ENCODE measurements at regions not wholly inside any gene's neighbourhood (a gene's known extent, or its start where the extent isn't known, plus 50 kb on each side); places are given as distances from the start of the nearest gene placed in this dataset.

DNA sequence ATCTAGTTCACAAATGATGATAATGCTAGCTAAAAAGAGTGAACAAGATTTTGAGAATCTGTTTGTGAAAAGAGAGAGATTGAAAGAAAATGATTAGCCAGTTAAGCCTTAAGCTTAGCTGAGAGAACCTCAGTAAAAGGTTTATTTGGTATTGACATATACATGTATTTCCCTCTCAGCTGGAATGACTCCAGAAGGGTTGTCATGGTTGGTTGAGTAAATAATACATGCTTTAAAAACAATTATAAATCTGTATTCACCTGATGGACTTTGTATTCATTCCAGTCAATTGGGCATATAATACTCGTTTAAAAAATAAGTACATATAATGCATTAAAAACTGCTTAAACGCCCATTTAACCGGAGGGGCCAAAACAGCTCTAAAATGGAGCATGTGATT is 181.4 kb downstream of the GRB14 start:
- intact Hi-C loops (cut with DNase I; ENCODE audit: low total_unique reads) = no loop called here
- WGBS, 2 donors = 89 to 91% methylated on average over 3 of the region's 3 CpGs
- DNase-seq (ENCODE audit: low spot score in 2 of 2) = no peak
- TF ChIP-seq, protein P1, sequence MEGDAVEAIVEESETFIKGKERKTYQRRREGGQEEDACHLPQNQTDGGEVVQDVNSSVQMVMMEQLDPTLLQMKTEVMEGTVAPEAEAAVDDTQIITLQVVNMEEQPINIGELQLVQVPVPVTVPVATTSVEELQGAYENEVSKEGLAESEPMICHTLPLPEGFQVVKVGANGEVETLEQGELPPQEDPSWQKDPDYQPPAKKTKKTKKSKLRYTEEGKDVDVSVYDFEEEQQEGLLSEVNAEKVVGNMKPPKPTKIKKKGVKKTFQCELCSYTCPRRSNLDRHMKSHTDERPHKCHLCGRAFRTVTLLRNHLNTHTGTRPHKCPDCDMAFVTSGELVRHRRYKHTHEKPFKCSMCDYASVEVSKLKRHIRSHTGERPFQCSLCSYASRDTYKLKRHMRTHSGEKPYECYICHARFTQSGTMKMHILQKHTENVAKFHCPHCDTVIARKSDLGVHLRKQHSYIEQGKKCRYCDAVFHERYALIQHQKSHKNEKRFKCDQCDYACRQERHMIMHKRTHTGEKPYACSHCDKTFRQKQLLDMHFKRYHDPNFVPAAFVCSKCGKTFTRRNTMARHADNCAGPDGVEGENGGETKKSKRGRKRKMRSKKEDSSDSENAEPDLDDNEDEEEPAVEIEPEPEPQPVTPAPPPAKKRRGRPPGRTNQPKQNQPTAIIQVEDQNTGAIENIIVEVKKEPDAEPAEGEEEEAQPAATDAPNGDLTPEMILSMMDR (IDR thresholded peaks at IDR 0.05) = no peak
- no peak for TF ChIP-seq POLR2A (IDR thresholded peaks at IDR 0.05)
- H3K4me3 ChIP-seq (ENCODE audit: low read depth, poor library complexity, severe bottlenecking) = no peak overlapping the region

DNA sequence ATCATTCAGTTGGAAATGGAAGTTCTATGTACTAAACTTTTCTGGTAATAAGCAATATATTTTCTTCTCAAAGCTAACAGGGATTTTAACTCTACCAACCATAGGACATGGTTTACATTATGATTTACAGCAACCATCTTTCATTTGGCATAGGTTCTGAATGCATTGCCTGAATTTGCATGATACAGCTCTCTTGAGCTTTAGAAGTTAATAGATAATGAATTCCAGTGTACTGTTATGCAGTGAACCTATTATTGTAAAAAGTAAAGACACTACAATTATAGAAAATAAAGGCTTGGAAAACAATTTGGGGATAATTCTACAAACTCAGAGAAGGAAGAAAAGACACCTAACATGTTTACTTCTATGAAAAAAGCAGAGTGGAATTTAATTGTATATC is 182.0 kb downstream of the GRB14 start:
- no peak for DNase-seq (ENCODE audit: low spot score in 2 of 2)
- TF ChIP-seq POLR2A (IDR thresholded peaks at IDR 0.05) = no peak
- TF ChIP-seq, protein P1 (IDR thresholded peaks at IDR 0.05) = no peak
- intact Hi-C loops (cut with DNase I; ENCODE audit: low total_unique reads) = no loop called here

DNA sequence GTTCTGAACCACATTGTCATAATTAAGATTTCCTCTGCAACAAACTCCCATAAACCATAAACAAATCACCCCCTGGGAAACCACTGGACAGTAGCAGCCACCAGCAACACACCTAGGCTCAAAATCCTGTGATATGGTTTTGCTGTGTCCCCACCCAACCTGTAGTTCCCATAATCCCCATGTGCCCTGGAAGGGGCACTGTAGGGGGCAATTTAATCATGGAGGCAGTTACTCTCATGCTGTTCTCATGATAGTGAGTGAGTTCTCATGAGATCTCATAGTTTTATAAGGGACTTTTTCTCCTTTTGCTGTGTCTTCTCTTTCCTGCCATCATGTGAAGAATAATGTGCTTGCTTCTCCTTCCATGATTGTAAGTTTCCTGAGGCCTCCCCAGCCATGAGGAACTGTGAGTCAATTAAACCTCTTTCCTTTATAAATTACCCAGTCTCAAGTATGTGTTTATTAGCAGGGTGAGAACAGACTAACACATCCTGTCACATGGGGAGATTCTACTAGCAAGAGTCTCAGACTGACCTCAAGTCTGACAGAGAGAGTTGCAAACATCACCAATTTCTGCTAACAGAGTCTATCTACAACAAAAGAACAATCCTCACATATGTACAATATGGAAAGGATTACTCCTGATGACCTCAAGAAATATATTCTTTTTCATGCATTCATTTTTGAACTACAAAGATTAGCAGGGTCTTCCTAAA is 182.6 kb downstream of the GRB14 start:
- no peak overlapping the region for H3K4me3 ChIP-seq (ENCODE audit: low read depth, poor library complexity, severe bottlenecking)
- no peak for DNase-seq (ENCODE audit: low spot score in 2 of 2)
- intact Hi-C loops (cut with DNase I; ENCODE audit: low total_unique reads) = no loop called here
- TF ChIP-seq, protein P1 (IDR thresholded peaks at IDR 0.05) = no peak
- TF ChIP-seq POLR2A (IDR thresholded peaks at IDR 0.05) = no peak

More for the DNA sequence above, 182.0 kb downstream of the GRB14 start:
- no peak overlapping the region for H3K4me3 ChIP-seq (ENCODE audit: low read depth, poor library complexity, severe bottlenecking)

DNA sequence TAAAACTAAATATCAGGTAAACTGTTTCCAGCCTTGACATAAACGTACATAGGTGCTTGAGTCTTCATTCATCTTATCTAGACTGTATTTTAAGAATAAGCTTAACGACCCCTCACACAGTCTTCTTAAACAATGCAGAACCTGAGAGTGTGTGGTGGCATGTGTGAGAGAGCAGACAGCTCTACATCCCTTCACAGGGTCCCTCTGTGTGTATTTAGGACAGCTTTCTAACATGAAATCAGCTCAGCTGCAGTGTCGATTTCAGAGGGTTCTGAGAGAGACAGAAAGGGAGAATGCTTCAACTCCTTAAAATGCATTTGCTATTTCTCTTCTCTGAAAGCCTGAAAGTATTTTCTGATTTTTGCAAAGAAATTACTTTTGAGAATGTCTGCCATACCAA is 185.2 kb downstream of the GRB14 start:
- WGBS, 2 donors = 71 to 80% methylated on average over 3 of the region's 3 CpGs
- DNase-seq (ENCODE audit: low spot score in 2 of 2) = no peak
- no peak for TF ChIP-seq POLR2A (IDR thresholded peaks at IDR 0.05)
- TF ChIP-seq, protein P1 (IDR thresholded peaks at IDR 0.05) = no peak
- intact Hi-C loops (cut with DNase I; ENCODE audit: low total_unique reads) = no loop called here
- no peak overlapping the region for H3K4me3 ChIP-seq (ENCODE audit: low read depth, poor library complexity, severe bottlenecking)

DNA sequence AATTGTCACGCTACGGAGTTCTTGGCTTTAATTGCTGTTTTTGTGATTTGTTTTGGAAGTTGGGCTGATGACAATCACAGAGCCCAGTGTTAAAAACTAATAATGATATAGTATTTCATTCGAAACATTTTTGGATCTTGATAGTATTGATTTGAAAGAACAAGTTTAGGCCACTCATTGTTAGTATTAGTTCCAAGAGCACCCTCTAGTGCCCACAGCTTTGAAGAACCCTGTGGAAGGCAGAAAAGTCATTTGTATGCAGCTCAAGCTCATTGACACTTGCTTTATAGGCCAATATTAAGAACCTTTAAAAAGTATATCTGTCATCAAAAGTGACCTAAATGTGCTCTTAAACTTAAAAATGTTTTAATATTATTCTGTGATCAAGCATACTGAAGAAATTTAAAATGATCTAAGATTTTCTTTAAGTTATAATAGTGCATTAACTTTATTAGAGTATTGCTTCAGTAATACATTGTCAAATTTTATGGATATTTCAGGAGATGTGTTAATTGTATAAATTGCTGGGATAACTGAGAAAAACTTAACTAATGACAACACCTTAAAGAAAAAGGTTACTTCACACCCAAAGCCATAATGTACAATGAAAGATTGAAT is 191.0 kb downstream of the GRB14 start:
- WGBS, 2 donors = 61 to 68% methylated on average over 3 of the region's 3 CpGs
- intact Hi-C loops (cut with DNase I; ENCODE audit: low total_unique reads) = no loop called here
- DNase-seq (ENCODE audit: low spot score in 2 of 2) = no peak
- TF ChIP-seq POLR2A (IDR thresholded peaks at IDR 0.05) = no peak
- TF ChIP-seq, protein P1 (IDR thresholded peaks at IDR 0.05) = no peak
- H3K4me3 ChIP-seq (ENCODE audit: low read depth, poor library complexity, severe bottlenecking) = no peak overlapping the region

DNA sequence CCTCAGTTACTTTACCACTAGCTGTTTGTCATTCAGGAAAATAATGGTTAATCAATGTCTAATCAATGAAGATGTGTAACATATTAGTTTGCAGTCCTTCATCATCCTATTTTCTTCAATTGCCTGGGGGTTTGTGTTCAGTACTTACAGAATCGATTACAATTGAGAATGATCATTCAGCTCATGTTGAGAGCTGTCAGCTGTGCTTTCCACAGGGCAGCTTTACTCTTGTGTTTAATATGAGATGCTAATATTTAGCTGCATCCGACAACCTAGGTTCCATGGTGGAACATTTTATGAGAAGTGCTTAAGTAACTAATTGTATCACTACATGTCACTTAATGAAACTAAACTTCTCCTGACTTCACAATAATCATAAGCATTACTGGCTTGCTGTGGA is 191.9 kb downstream of the GRB14 start:
- no peak overlapping the region for H3K4me3 ChIP-seq (ENCODE audit: low read depth, poor library complexity, severe bottlenecking)
- no peak for DNase-seq (ENCODE audit: low spot score in 2 of 2)
- intact Hi-C loops (cut with DNase I; ENCODE audit: low total_unique reads) = no loop called here
- 60 to 62% methylated on average over 2 of the region's 2 CpGs for WGBS, 2 donors
- TF ChIP-seq, protein P1 (IDR thresholded peaks at IDR 0.05) = no peak
- TF ChIP-seq POLR2A (IDR thresholded peaks at IDR 0.05) = no peak

Data from lower leg skin (tissue), 4 donors.